ENCODE measurements at regions not wholly inside any gene's neighbourhood (a gene's known extent, or its start where the extent isn't known, plus 50 kb on each side); places are given as distances from the start of the nearest gene placed in this dataset.
"Not testable (repeated sequence)": the region's sequence is repeated elsewhere in the genome, so short reads cannot be mapped to it uniquely, and the experiment has no call there.

GRCh38 chr17:64792793-64793575, 126.3 kb downstream of the LRRC37A3 start:
- dilution Hi-C loops (cut with MboI; ENCODE audit: extremely low pct_ligation_motif_present, low sequenced_read_pairs); H3K36me3 ChIP-seq (ENCODE audit: control insufficient read depth in 2 of 2, extremely low read depth in 1 of 2, insufficient read depth in 2 of 2, low read length in 2 of 2); H3K9me3 ChIP-seq (ENCODE audit: control insufficient read depth, low read depth, low read length); H3K27me3 ChIP-seq (ENCODE audit: control insufficient read depth, extremely low read depth, insufficient read depth, low read length); H4K20me1 ChIP-seq (ENCODE audit: control insufficient read depth, extremely low read depth, insufficient read depth, low read length); H3K79me2 ChIP-seq (ENCODE audit: control insufficient read depth, insufficient read depth, low read length); H3K9me1 ChIP-seq (ENCODE audit: control insufficient read depth, extremely low read depth, insufficient read depth, low read length); DNase-seq (ENCODE audit: low read depth, low spot score); H2AFZ ChIP-seq (ENCODE audit: control insufficient read depth, low read length); H3K4me3 ChIP-seq (ENCODE audit: control insufficient read depth in 2 of 3, extremely low read depth in 1 of 3, insufficient read depth in 2 of 3, low read depth in 1 of 3, low read length in 3 of 3): not testable (repeated sequence)
- Histone ChIP-seq H3K4me1 (ENCODE audit: control insufficient read depth, extremely low read depth, insufficient read depth, low read length) (peaks cover 25% of the 10 kb centered on the region), H3K27ac (ENCODE audit: control insufficient read depth, insufficient read depth, low read length) (peak overlapping the region; percentile 74), H3K4me2 (ENCODE audit: control insufficient read depth, extremely low read depth, insufficient read depth, low read depth, low read length) (peak overlapping the region; percentile 45), H3K9ac (ENCODE audit: control insufficient read depth, extremely low read depth, insufficient read depth, low read length) (peak overlapping the region; percentile 44)
- peak; percentile 94 for FAIRE-seq

- H2AFZ ChIP-seq (ENCODE audit: control insufficient read depth, low read length); H3K9me1 ChIP-seq (ENCODE audit: control insufficient read depth, extremely low read depth, insufficient read depth, low read length); DNase-seq (ENCODE audit: low read depth, low spot score); H3K36me3 ChIP-seq (ENCODE audit: control insufficient read depth in 2 of 2, extremely low read depth in 1 of 2, insufficient read depth in 2 of 2, low read length in 2 of 2); FAIRE-seq; H3K9me3 ChIP-seq (ENCODE audit: control insufficient read depth, low read depth, low read length); H3K4me2 ChIP-seq (ENCODE audit: control insufficient read depth, extremely low read depth, insufficient read depth, low read depth, low read length); dilution Hi-C loops (cut with MboI; ENCODE audit: extremely low pct_ligation_motif_present, low sequenced_read_pairs); H3K27me3 ChIP-seq (ENCODE audit: control insufficient read depth, extremely low read depth, insufficient read depth, low read length); H3K4me3 ChIP-seq (ENCODE audit: control insufficient read depth in 2 of 3, extremely low read depth in 1 of 3, insufficient read depth in 2 of 3, low read depth in 1 of 3, low read length in 3 of 3); H4K20me1 ChIP-seq (ENCODE audit: control insufficient read depth, extremely low read depth, insufficient read depth, low read length); H3K79me2 ChIP-seq (ENCODE audit: control insufficient read depth, insufficient read depth, low read length): not testable (repeated sequence)
- Histone ChIP-seq H3K4me1 (ENCODE audit: control insufficient read depth, extremely low read depth, insufficient read depth, low read length) (peaks cover 31% of the 10 kb centered on the region), H3K9ac (ENCODE audit: control insufficient read depth, extremely low read depth, insufficient read depth, low read length) (peak overlapping the region; percentile 15), H3K27ac (ENCODE audit: control insufficient read depth, insufficient read depth, low read length) (peak overlapping the region; percentile 74)
These were observed 127.0 kb downstream of the LRRC37A3 start for GRCh38 chr17:64792276-64792675.

- H3K9me1 ChIP-seq (ENCODE audit: control insufficient read depth, extremely low read depth, insufficient read depth, low read length); H4K20me1 ChIP-seq (ENCODE audit: control insufficient read depth, extremely low read depth, insufficient read depth, low read length); H3K9me3 ChIP-seq (ENCODE audit: control insufficient read depth, low read depth, low read length); H3K4me2 ChIP-seq (ENCODE audit: control insufficient read depth, extremely low read depth, insufficient read depth, low read depth, low read length); DNase-seq (ENCODE audit: low read depth, low spot score); dilution Hi-C loops (cut with MboI; ENCODE audit: extremely low pct_ligation_motif_present, low sequenced_read_pairs); H3K27ac ChIP-seq (ENCODE audit: control insufficient read depth, insufficient read depth, low read length); H3K4me3 ChIP-seq (ENCODE audit: control insufficient read depth in 2 of 3, extremely low read depth in 1 of 3, insufficient read depth in 2 of 3, low read depth in 1 of 3, low read length in 3 of 3); H2AFZ ChIP-seq (ENCODE audit: control insufficient read depth, low read length); H3K27me3 ChIP-seq (ENCODE audit: control insufficient read depth, extremely low read depth, insufficient read depth, low read length); H3K79me2 ChIP-seq (ENCODE audit: control insufficient read depth, insufficient read depth, low read length); FAIRE-seq; H3K9ac ChIP-seq (ENCODE audit: control insufficient read depth, extremely low read depth, insufficient read depth, low read length); H3K36me3 ChIP-seq (ENCODE audit: control insufficient read depth in 2 of 2, extremely low read depth in 1 of 2, insufficient read depth in 2 of 2, low read length in 2 of 2): not testable (repeated sequence)
- peaks cover 36% of the 10 kb centered on the region for H3K4me1 ChIP-seq (ENCODE audit: control insufficient read depth, extremely low read depth, insufficient read depth, low read length)
These were observed 127.6 kb downstream of the LRRC37A3 start for GRCh38 chr17:64791691-64792090.

GRCh38 chr17:64791226-64791625, 128.1 kb downstream of the LRRC37A3 start:
- H3K9me3 ChIP-seq (ENCODE audit: control insufficient read depth, low read depth, low read length); H4K20me1 ChIP-seq (ENCODE audit: control insufficient read depth, extremely low read depth, insufficient read depth, low read length); H3K27ac ChIP-seq (ENCODE audit: control insufficient read depth, insufficient read depth, low read length); FAIRE-seq; H3K79me2 ChIP-seq (ENCODE audit: control insufficient read depth, insufficient read depth, low read length); DNase-seq (ENCODE audit: low read depth, low spot score); H3K4me3 ChIP-seq (ENCODE audit: control insufficient read depth in 2 of 3, extremely low read depth in 1 of 3, insufficient read depth in 2 of 3, low read depth in 1 of 3, low read length in 3 of 3); H3K27me3 ChIP-seq (ENCODE audit: control insufficient read depth, extremely low read depth, insufficient read depth, low read length); dilution Hi-C loops (cut with MboI; ENCODE audit: extremely low pct_ligation_motif_present, low sequenced_read_pairs); H3K9me1 ChIP-seq (ENCODE audit: control insufficient read depth, extremely low read depth, insufficient read depth, low read length); H3K36me3 ChIP-seq (ENCODE audit: control insufficient read depth in 2 of 2, extremely low read depth in 1 of 2, insufficient read depth in 2 of 2, low read length in 2 of 2); H3K9ac ChIP-seq (ENCODE audit: control insufficient read depth, extremely low read depth, insufficient read depth, low read length); H2AFZ ChIP-seq (ENCODE audit: control insufficient read depth, low read length); H3K4me2 ChIP-seq (ENCODE audit: control insufficient read depth, extremely low read depth, insufficient read depth, low read depth, low read length): not testable (repeated sequence)
- H3K4me1 ChIP-seq (ENCODE audit: control insufficient read depth, extremely low read depth, insufficient read depth, low read length) = peaks cover 41% of the 10 kb centered on the region

DNA sequence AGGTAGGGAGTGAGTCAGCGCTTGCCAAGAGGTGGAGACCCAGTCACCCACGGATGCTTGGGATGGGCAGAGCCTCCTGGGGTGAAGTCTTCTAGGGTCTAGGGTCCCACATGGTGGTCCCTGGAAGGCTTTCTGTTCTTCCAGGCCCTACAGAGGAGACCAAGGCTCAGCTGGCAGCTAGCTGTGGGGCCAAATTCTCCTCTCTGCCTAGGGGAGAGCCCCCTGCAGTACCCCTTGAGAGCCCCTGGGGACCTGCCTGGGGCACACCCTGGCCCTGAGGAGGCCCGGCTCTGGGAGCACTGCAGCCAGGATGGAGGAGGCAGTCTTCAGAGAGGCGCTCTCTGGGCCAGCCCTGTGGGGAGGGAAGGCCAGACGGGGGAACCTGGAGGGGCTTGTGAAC, 128.6 kb upstream of the SMURF2 start:
- H3K27me3 ChIP-seq (ENCODE audit: control insufficient read depth, extremely low read depth, insufficient read depth, low read length); H3K4me3 ChIP-seq (ENCODE audit: control insufficient read depth in 2 of 3, extremely low read depth in 1 of 3, insufficient read depth in 2 of 3, low read depth in 1 of 3, low read length in 3 of 3); H3K36me3 ChIP-seq (ENCODE audit: control insufficient read depth in 2 of 2, extremely low read depth in 1 of 2, insufficient read depth in 2 of 2, low read length in 2 of 2); H2AFZ ChIP-seq (ENCODE audit: control insufficient read depth, low read length); H3K79me2 ChIP-seq (ENCODE audit: control insufficient read depth, insufficient read depth, low read length); dilution Hi-C loops (cut with MboI; ENCODE audit: extremely low pct_ligation_motif_present, low sequenced_read_pairs); H3K27ac ChIP-seq (ENCODE audit: control insufficient read depth, insufficient read depth, low read length); H3K9me3 ChIP-seq (ENCODE audit: control insufficient read depth, low read depth, low read length); FAIRE-seq; H3K9ac ChIP-seq (ENCODE audit: control insufficient read depth, extremely low read depth, insufficient read depth, low read length); DNase-seq (ENCODE audit: low read depth, low spot score); H4K20me1 ChIP-seq (ENCODE audit: control insufficient read depth, extremely low read depth, insufficient read depth, low read length); H3K4me2 ChIP-seq (ENCODE audit: control insufficient read depth, extremely low read depth, insufficient read depth, low read depth, low read length); H3K9me1 ChIP-seq (ENCODE audit: control insufficient read depth, extremely low read depth, insufficient read depth, low read length): not testable (repeated sequence)
- peaks cover 46% of the 10 kb centered on the region for H3K4me1 ChIP-seq (ENCODE audit: control insufficient read depth, extremely low read depth, insufficient read depth, low read length)

Data from keratinocyte (primary cell).